BJ (cell line): ENCODE measurements at regions not wholly inside any gene's neighbourhood (a gene's known extent, or its start where the extent isn't known, plus 50 kb on each side); places are given as distances from the start of the nearest gene placed in this dataset.

Experiments
- CTCF ChIA-PET: fragments of 350-600 bp; formaldehyde crosslinking; extraction: SDS; loops from one replicate; lab custom pipeline; 2021; ENCODE audit warnings: antibody characterized with exemption, inconsistent platforms; lab: Yijun Ruan, JAX
- POLR2A ChIA-PET: fragments of 300-600 bp; sonication (Branson Sonifier 250); formaldehyde crosslinking; extraction: SDS; loops from one replicate; lab custom pipeline; 2021; ENCODE audit warnings: antibody characterized with exemption; lab: Charles Lee
- DNase-seq: peaks from one replicate; pipeline ENCODE4 v3.0.0-alpha.2; 2011; ENCODE audit warnings: low read depth
- H3K27me3 ChIP-seq: 2 replicates; pipeline ENCODE4 v1.6.0; 2011; ENCODE audit warnings: low read length; ENCODE audit not compliant: control insufficient read depth, insufficient read depth
- H3K36me3 ChIP-seq: 2 replicates; pipeline ENCODE4 v1.5.1; 2011; ENCODE audit warnings: low read length; ENCODE audit not compliant: control insufficient read depth, insufficient read depth
- H3K4me3 ChIP-seq: 2 replicates; pipeline ENCODE4 v1.5.1; 2011; ENCODE audit warnings: low read depth, mild to moderate bottlenecking, control low read depth, low read length
- TF ChIP-seq, protein P1 (sequence below): IDR thresholded peaks from 2 replicates; pipeline ENCODE4 v1.5.1; 2011; ENCODE audit warnings: low read depth, mild to moderate bottlenecking, control low read depth, inconsistent platforms, low read length, moderate library complexity; ENCODE audit not compliant: insufficient read depth

DNA sequence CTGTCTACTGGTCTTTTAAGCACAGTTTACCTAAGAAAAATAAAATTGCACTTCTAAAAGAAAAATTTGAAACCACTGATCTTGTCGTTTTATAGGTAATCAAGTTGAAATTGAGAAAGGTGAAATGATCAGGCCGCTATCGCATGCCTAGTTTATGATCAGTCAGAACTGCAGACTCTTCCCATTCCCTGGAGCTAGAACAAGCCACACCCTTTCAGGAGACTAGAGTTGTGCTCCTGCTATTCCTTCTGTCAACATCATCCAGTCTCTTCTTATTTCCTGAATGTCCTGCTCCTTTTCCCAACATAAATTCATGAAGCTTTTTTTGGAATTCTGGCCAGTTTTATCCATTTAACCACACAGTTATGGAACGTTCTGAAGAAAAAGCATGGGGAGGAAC lies 135.1 kb downstream of the SLC7A11 start:
- Histone ChIP-seq H3K27me3 (no peaks in the 10 kb centered on the region), H3K4me3 (no peak overlapping the region), H3K36me3 (no peaks in the 10 kb centered on the region)
- DNase-seq: no peak
- TF ChIP-seq, protein P1, sequence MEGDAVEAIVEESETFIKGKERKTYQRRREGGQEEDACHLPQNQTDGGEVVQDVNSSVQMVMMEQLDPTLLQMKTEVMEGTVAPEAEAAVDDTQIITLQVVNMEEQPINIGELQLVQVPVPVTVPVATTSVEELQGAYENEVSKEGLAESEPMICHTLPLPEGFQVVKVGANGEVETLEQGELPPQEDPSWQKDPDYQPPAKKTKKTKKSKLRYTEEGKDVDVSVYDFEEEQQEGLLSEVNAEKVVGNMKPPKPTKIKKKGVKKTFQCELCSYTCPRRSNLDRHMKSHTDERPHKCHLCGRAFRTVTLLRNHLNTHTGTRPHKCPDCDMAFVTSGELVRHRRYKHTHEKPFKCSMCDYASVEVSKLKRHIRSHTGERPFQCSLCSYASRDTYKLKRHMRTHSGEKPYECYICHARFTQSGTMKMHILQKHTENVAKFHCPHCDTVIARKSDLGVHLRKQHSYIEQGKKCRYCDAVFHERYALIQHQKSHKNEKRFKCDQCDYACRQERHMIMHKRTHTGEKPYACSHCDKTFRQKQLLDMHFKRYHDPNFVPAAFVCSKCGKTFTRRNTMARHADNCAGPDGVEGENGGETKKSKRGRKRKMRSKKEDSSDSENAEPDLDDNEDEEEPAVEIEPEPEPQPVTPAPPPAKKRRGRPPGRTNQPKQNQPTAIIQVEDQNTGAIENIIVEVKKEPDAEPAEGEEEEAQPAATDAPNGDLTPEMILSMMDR: no peak
- POLR2A ChIA-PET: no interaction called here
- CTCF ChIA-PET: interaction anchor here (0.8 kb wide), 1 partner anchor 574 kb away, joined by 3 read pairs; no protein-coding TSS in a partner anchor

DNA sequence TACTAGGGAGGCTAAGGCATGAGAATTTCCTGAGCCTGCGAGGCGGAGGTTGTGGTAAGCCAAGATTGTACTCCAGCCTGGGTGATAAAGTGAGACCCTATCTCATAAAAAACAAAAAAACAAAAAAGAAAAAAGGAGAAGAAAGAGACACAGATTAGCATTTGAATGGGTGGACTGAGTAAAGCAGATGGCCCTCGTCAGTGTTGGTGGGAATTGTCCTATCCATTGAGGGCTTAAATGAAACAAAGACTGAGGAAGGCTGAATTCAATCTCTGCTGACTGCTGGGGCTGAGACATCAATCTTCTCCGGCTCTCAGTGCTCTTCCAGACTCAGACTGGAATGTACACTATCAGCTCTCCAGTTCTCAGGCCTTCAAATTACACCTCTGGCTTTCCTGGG lies 136.8 kb downstream of the SLC7A11 start:
- TF ChIP-seq, protein P1: no peak
- H3K27me3 ChIP-seq: no peaks in the 10 kb centered on the region
- DNase-seq: no peak
- no peak overlapping the region for H3K4me3 ChIP-seq
- CTCF ChIA-PET: interaction anchor here (0.6 to 1.1 kb wide), 3 partner anchors 15 to 811 kb away, joined by 3 to 4 read pairs (median 3); no protein-coding TSS in a partner anchor
- POLR2A ChIA-PET: no interaction called here
- H3K36me3 ChIP-seq: no peaks in the 10 kb centered on the region

DNA sequence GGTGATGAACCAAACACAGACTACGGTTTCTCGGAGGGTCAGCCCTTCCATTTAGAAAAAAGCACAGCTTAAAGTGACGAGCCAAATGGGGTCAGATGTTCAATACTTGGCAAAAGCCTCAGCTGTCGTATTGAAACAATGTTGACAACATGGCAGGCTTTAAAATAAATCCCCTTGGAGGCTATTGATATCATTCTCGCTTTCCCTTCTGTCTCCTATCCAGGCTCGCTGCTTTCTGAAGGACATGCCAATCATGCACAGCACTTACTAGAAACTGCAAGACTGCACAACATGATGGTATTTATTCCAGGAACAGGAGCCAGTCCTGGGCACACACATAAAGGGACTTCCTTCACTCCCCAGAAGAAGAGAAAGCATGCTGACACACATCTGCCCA lies 137.9 kb downstream of the SLC7A11 start:
- TF ChIP-seq, protein P1: no peak

DNA sequence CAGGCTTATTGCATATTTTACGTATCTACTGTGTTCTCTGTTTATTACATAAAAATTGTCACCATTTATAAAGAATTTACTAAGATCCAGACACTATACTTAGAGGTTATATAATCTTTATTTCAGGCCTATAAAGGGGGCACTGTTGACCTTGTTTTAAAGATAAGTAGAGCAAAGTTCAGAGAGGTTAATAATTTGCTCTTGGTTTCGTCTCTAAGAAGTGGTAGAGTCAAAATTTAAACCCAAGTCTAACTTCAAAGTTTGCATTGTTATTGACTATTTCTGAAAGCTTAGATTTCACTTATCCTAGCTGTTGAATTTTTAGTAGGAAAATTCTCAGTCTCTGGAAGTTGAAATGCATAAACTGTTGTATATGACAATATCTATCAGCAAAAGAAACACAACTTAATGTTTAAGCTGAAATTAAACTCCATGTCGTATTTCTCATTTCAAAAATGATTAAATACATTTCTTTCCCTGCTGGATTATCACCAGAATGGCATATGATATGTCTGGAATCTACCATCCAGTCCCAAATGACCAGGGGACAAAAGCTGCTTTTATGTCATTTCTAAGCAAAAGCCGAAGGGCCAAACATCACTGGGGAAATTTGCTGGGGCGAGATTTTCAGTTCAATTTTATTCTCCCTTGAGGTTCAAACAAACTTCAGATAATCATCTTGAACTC lies 138.4 kb downstream of the SLC7A11 start:
- no peak overlapping the region for H3K4me3 ChIP-seq
- no peak for DNase-seq
- no peaks in the 10 kb centered on the region for H3K36me3 ChIP-seq
- CTCF ChIA-PET: interaction anchor here (0.9 kb wide), 1 partner anchor 10 kb away, joined by 3 read pairs; no protein-coding TSS in a partner anchor
- POLR2A ChIA-PET: no interaction called here
- H3K27me3 ChIP-seq: no peaks in the 10 kb centered on the region
- TF ChIP-seq, protein P1: no peak

More for the DNA sequence above, 137.9 kb downstream of the SLC7A11 start:
- no peak overlapping the region for H3K4me3 ChIP-seq
- H3K36me3 ChIP-seq: no peaks in the 10 kb centered on the region
- H3K27me3 ChIP-seq: no peaks in the 10 kb centered on the region
- ChIA-PET CTCF (interaction anchor here (0.9 kb wide), 1 partner anchor 9 kb away, joined by 3 read pairs; no protein-coding TSS in a partner anchor), POLR2A (no interaction called here)
- no peak for DNase-seq

DNA sequence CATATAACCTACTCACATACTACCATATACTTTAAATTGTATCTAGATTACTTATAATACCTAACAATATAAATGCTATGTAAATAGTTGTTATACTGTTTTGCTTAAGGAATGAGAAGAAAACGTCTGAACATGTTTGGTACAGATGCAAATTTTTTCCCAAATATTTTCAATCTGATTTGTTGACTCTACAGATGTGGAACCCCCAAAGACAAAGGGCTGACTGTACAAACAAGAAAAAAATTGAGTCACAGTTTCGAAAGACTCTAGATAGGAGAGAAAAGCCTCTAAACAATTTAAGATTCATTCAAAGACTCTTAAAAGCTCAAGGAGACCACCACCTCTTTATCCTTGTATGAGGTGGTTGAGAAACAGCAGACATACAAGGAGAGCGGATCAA lies 142.8 kb downstream of the SLC7A11 start:
- Histone ChIP-seq H3K27me3 (no peaks in the 10 kb centered on the region), H3K36me3 (no peaks in the 10 kb centered on the region), H3K4me3 (no peak overlapping the region)
- DNase-seq: no peak
- TF ChIP-seq, protein P1: no peak
- ChIA-PET CTCF (interaction anchor here (2.1 kb wide), 1 partner anchor 9 kb away, joined by 9 read pairs; no protein-coding TSS in a partner anchor), POLR2A (no interaction called here)
